ENCODE measurements at regions not wholly inside any gene's neighbourhood (a gene's known extent, or its start where the extent isn't known, plus 50 kb on each side); places are given as distances from the start of the nearest gene placed in this dataset.

DNA sequence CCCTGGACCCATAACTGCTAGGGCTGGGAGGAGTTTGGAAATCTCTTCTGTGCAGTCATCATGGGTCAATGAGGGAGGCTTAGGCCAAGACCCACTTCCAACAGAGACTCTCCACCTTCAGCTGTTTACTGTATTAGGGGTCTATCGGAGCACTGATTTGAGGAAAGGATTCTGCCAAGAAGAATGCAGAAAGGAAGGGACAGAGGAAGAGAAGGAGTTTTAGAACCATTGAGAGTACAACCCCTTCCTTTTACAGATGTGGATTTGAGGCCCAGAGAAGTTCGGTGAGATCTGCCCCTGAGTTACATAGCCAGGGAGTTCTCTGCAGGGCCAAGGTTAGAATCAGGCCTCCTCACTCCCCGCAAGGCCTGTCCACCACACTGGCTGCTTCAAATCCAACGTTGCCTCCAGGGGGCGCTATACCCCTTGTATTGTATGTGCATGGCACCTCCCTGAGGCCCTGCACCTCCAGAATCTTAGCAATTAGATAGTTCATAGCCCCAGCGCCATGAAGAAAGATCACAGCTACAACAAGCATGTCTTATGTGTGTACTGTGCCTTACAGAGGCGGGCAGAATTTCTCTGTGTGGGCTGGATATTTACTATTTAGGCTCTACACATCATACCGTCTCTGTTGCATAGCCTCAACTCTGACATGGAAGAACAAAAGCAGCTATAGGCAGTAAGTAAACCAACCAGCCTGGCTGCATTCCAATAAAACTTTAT is 246.8 kb downstream of the SKIDA1 start:
- peak; percentile 61 for DNase-seq (ENCODE audit: low spot score)
- TF ChIP-seq, protein P1, sequence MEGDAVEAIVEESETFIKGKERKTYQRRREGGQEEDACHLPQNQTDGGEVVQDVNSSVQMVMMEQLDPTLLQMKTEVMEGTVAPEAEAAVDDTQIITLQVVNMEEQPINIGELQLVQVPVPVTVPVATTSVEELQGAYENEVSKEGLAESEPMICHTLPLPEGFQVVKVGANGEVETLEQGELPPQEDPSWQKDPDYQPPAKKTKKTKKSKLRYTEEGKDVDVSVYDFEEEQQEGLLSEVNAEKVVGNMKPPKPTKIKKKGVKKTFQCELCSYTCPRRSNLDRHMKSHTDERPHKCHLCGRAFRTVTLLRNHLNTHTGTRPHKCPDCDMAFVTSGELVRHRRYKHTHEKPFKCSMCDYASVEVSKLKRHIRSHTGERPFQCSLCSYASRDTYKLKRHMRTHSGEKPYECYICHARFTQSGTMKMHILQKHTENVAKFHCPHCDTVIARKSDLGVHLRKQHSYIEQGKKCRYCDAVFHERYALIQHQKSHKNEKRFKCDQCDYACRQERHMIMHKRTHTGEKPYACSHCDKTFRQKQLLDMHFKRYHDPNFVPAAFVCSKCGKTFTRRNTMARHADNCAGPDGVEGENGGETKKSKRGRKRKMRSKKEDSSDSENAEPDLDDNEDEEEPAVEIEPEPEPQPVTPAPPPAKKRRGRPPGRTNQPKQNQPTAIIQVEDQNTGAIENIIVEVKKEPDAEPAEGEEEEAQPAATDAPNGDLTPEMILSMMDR (IDR thresholded peaks at IDR 0.05; ENCODE audit: extremely low read depth, missing control alignments): peak; percentile 50

DNA sequence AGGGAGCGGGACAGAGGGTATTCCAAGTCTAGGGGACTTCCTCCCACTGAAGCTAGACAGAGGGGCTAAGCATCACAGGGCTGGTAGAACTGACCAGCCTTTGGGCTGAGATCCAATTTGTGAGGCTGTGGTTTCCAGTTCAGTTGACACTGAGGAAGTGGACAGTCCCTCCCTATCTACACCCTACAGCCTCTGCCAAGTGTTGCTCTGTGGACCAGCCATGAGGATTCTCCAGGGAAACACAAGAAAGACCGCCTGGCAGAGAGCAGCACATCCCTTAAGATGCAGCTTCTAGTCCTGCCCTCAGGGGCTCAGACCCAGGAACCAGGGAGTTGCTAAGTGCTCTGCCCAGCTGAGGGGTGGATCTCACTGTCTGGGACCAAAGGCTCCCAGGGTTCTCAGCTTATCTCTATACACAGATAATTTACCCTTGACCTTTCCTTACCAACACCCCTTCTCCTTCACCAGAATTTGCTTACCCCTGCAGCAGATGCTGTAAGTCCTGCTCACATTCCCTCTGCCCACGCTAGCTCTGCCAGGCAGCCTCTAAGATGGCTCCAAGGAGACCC is 252.0 kb downstream of the SKIDA1 start:
- TF ChIP-seq, protein P1 (IDR thresholded peaks at IDR 0.05; ENCODE audit: extremely low read depth, missing control alignments): no peak
- no peak for DNase-seq (ENCODE audit: low spot score)

DNA sequence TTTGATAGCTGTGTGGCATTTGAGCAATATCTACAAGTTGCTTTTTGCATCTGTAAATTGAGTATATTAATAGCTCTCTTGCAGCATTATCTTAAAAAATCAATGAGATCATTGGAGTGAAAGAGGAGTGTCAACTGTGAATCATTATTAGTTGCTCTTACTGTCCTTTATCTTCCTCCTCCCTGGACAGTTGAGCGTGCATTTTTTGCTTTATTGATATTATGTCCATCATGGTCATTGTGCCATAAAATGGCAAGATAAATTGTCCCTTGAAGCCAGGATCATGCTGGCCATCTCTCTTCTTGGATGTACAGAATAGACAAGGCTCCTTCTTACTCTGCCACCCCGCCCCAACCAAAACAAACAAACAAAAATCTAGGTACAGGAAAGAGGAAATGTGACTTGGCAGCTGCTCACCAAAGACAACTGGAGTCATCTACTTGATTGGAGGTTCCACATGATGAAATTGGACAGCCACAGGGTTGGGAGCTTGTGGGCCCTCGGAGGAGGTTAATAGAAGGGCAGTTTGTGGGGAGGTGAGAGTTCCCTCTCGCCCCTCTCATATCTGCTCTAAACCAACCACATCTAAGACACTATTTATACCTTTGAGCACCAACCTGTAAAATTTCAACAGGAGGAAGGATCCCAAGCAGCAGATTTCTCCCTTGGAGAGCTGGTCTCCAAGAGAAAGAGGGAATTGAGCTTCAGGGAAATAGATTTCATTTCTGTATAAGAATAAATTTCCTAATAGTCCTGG is 252.7 kb downstream of the SKIDA1 start:
- no peak for DNase-seq (ENCODE audit: low spot score)
- TF ChIP-seq, protein P1 (IDR thresholded peaks at IDR 0.05; ENCODE audit: extremely low read depth, missing control alignments): no peak

DNA sequence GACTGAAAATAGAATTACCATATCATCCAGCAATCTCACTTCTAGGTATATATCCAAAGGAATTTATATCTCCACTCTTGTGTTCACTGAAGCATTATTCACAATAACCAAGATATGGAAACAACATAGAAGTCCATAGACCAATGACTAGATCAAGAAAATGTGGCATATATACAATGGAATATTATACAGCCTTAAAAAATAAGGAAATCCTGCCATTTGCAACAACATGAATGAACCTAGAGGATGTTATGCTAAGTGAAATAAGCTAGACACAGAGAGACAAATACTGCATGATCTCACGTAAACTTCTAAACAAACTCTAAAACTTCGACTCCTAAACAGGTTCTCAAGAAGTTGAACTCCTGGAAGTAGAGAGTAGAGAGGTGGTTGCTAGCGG is 254.5 kb downstream of the SKIDA1 start:
- no peak for DNase-seq (ENCODE audit: low spot score)
- TF ChIP-seq, protein P1 (IDR thresholded peaks at IDR 0.05; ENCODE audit: extremely low read depth, missing control alignments): no peak

DNA sequence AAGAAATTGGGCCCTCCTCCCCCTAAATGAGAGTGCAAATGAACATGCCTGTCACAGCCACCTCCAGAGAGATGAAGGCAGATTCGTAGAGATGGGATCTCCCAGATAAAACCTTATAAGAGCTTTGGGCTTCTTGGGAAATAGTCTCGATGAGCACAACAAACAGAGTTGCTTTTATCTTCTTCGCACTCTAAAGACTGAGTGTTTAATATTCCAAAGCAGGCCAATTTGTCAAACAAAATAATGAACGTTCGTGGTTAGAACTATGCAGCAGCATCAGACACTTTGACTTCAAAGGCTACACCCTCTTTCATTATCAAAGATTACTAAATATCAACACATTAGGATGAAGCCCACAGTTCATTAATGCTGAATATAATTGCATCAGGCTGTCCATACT is 256.2 kb downstream of the SKIDA1 start:
- TF ChIP-seq, protein P1 (IDR thresholded peaks at IDR 0.05; ENCODE audit: extremely low read depth, missing control alignments): no peak
- DNase-seq (ENCODE audit: low spot score): no peak

DNA sequence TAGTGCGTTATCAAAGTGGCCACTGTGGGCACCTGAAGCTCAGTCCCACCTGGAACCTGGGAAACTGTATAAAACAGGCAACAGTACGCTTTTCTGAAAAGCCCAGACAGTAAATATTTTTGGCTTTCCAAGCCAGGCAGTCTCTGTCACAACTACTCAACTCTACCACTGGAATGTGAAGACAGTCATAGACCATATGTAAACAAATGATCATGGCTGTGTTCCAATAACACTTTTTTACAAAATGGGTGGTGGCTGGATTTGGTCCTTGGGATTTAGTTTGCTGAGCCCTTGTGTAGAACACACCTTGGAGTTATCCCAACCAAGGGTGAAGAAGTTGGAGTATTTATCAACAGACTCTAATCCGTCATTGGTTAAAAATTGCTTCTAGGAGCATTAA is 259.9 kb downstream of the SKIDA1 start:
- TF ChIP-seq, protein P1 (IDR thresholded peaks at IDR 0.05; ENCODE audit: extremely low read depth, missing control alignments): no peak
- no peak for DNase-seq (ENCODE audit: low spot score)

DNA sequence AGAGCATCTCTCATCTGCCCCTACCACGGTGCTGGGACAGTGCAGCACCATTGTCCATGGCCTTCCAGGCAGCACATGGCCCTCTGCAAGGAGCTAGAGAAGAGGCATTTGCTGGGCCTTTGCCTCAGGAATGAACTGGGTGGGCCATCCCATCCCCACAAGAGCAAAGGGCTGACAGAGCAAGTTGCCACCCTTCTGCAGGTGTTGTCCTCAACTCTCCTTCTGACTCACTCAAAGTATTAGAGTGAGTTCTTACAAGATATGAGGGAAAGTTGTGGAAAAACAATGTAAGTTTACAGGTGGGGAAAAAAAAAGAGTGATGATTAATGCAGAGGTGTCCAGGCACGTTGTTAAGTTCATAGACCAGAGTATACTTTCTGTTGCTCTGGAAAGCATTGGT is 261.2 kb downstream of the SKIDA1 start:
- no peak for DNase-seq (ENCODE audit: low spot score)
- TF ChIP-seq, protein P1 (IDR thresholded peaks at IDR 0.05; ENCODE audit: extremely low read depth, missing control alignments): no peak

Measured in GM20000 (cell line).